Neural cell (in vitro differentiated cells): ENCODE measurements at regions not wholly inside any gene's neighbourhood (a gene's known extent, or its start where the extent isn't known, plus 50 kb on each side); places are given as distances from the start of the nearest gene placed in this dataset.

Experiments used
- CTCF ChIP-seq: fragments of 450-650 bp; IDR thresholded peaks from 2 replicates; pipeline ENCODE4 v1.5.1; 2014; ENCODE audit warnings: antibody characterized with exemption, mild to moderate bottlenecking, moderate library complexity; ENCODE audit not compliant: poor library complexity, severe bottlenecking
- EP300 ChIP-seq: fragments of 450-650 bp; conservative IDR thresholded peaks from 2 replicates; pipeline ENCODE4 v1.6.1; 2014; ENCODE audit warnings: antibody characterized with exemption, mild to moderate bottlenecking, moderate library complexity; ENCODE audit not compliant: poor library complexity, severe bottlenecking
- EZH2 ChIP-seq: fragments of 200-600, 300-800 bp; shearing (Covaris generic), sonication (generic); IDR thresholded peaks from 2 replicates; pipeline ENCODE4 v1.6.1; 2014; ENCODE audit warnings: antibody characterized with exemption, low read length, borderline replicate concordance, mild to moderate bottlenecking; ENCODE audit not compliant: insufficient read depth, poor library complexity, severe bottlenecking
- MXI1 ChIP-seq: fragments of 450-650 bp; conservative IDR thresholded peaks from 2 replicates; pipeline ENCODE4 v1.6.1; 2014; ENCODE audit warnings: antibody characterized with exemption, mild to moderate bottlenecking; ENCODE audit not compliant: poor library complexity, severe bottlenecking
- POLR2AphosphoS5 ChIP-seq: IDR thresholded peaks from 2 replicates; pipeline ENCODE4 v1.6.1; 2012
- RAD21 ChIP-seq: fragments of 450-650 bp; conservative IDR thresholded peaks from 2 replicates; pipeline ENCODE4 v1.6.1; 2014; ENCODE audit warnings: antibody characterized with exemption, mild to moderate bottlenecking, moderate library complexity
- SMC3 ChIP-seq: fragments of 450-650 bp; conservative IDR thresholded peaks from 2 replicates; pipeline ENCODE4 v1.6.1; 2014; ENCODE audit warnings: antibody characterized with exemption, mild to moderate bottlenecking, moderate library complexity; ENCODE audit not compliant: poor library complexity
- TAF1 ChIP-seq: IDR thresholded peaks from 2 replicates; pipeline ENCODE4 v1.6.1; 2012; ENCODE audit warnings: low read depth

- TF ChIP-seq CTCF (no peak), EZH2 (no peak), EP300 (no peak), RAD21 (no peak), POLR2AphosphoS5 (no peak), TAF1 (no peak), SMC3 (no peak), MXI1 (no peak)
Observed at GRCh38 chr6:166750108-166750793, 123.2 kb upstream of the RPS6KA2 start.
